Neuronal stem cell (in vitro differentiated cells): ENCODE measurements at regions not wholly inside any gene's neighbourhood (a gene's known extent, or its start where the extent isn't known, plus 50 kb on each side); places are given as distances from the start of the nearest gene placed in this dataset.

Experiments
- DNase-seq: peaks from one replicate; pipeline ENCODE4 v3.0.0-alpha.2; 2013; ENCODE audit warnings: low spot score
- H2AFZ ChIP-seq: one replicate; pipeline ENCODE4 v1.6.1; 2013; ENCODE audit warnings: mild to moderate bottlenecking, low read length, inconsistent platforms
- H2AK5ac ChIP-seq: 2 replicates; pipeline ENCODE4 v1.6.1; 2013; ENCODE audit warnings: low read depth, mild to moderate bottlenecking, inconsistent platforms, low read length, moderate library complexity, mixed read lengths
- H2BK120ac ChIP-seq: 2 replicates; pipeline ENCODE4 v1.6.1; 2013; ENCODE audit warnings: low read depth, mild to moderate bottlenecking, inconsistent platforms, low read length, moderate library complexity, mixed read lengths
- H2BK12ac ChIP-seq: one replicate; pipeline ENCODE4 v1.6.1; 2013; ENCODE audit warnings: low read length, inconsistent platforms
- H2BK15ac ChIP-seq: 2 replicates; pipeline ENCODE4 v1.6.1; 2013; ENCODE audit warnings: mild to moderate bottlenecking, low read length, inconsistent platforms, mixed read lengths
- H2BK5ac ChIP-seq: one replicate; pipeline ENCODE4 v1.6.1; 2013; ENCODE audit warnings: inconsistent platforms, mild to moderate bottlenecking, low read length, moderate library complexity
- H3K14ac ChIP-seq: one replicate; pipeline ENCODE4 v1.6.1; 2013; ENCODE audit warnings: low read length, inconsistent platforms
- H3K18ac ChIP-seq: 2 replicates; pipeline ENCODE4 v1.6.1; 2013; ENCODE audit warnings: low read length, inconsistent platforms
- H3K23ac ChIP-seq: 2 replicates; pipeline ENCODE4 v1.6.1; 2013; ENCODE audit warnings: low read depth, mild to moderate bottlenecking, mixed read lengths, low read length, inconsistent platforms; ENCODE audit not compliant: poor library complexity
- H3K27ac ChIP-seq: replicated peaks from 3 replicates; pipeline ENCODE4 v1.5.1; 2013; ENCODE audit warnings: low read length, inconsistent platforms
- H3K27me3 ChIP-seq, 3 experiments: 2 replicates each; pipeline ENCODE4 v1.6.1; 2013; ENCODE audit warnings: low read length in 3 of 3, mild to moderate bottlenecking in 2 of 3, inconsistent platforms in 1 of 3, low read depth in 1 of 3, mixed read lengths in 1 of 3, moderate library complexity in 1 of 3; ENCODE audit not compliant: control insufficient read depth in 3 of 3, insufficient read depth in 3 of 3
- H3K36me3 ChIP-seq, 2 donors: replicated peaks in 1 of 2; 2 replicates each; pipeline ENCODE4 v1.6.1; 2013; ENCODE audit warnings: low read length in 2 of 2; ENCODE audit not compliant: control insufficient read depth in 2 of 2, insufficient read depth in 2 of 2
- H3K4ac ChIP-seq: 2 replicates; pipeline ENCODE4 v1.6.1; 2013; ENCODE audit warnings: inconsistent platforms, mild to moderate bottlenecking, low read length, moderate library complexity
- H3K4me1 ChIP-seq, 2 donors: 1 replicate in 1 of 2; 2 replicates in 1 of 2; pipeline ENCODE4 v1.6.1; 2013; ENCODE audit warnings: low read length in 2 of 2, low read depth in 1 of 2; ENCODE audit not compliant: control insufficient read depth in 2 of 2, insufficient read depth in 1 of 2
- H3K4me2 ChIP-seq: one replicate; pipeline ENCODE4 v1.6.1; 2013; ENCODE audit warnings: mild to moderate bottlenecking, low read length, inconsistent platforms; ENCODE audit not compliant: insufficient read depth, poor library complexity, severe bottlenecking
- H3K4me3 ChIP-seq, 2 donors: 2 replicates each; pipeline ENCODE4 v1.5.1; 2013; ENCODE audit warnings: low read length in 2 of 2, mild to moderate bottlenecking in 2 of 2, inconsistent platforms in 1 of 2, moderate library complexity in 1 of 2
- H3K79me1 ChIP-seq: one replicate; pipeline ENCODE4 v1.6.1; 2013; ENCODE audit warnings: low read depth, mild to moderate bottlenecking, inconsistent platforms, low read length, moderate library complexity
- H3K9ac ChIP-seq: one replicate; pipeline ENCODE4 v1.6.1; 2013; ENCODE audit warnings: mild to moderate bottlenecking, low read depth, low read length, inconsistent platforms; ENCODE audit not compliant: poor library complexity
- H3K9me3 ChIP-seq, 2 donors: replicated peaks in 1 of 2; 2 replicates each; pipeline versions ENCODE3 to v1.6.1; 2013; ENCODE audit warnings: low read length in 2 of 2, mild to moderate bottlenecking in 2 of 2, inconsistent platforms in 1 of 2, low read depth in 1 of 2, mixed read lengths in 1 of 2, moderate library complexity in 1 of 2; ENCODE audit not compliant: control insufficient read depth in 2 of 2, insufficient read depth in 1 of 2
- H4K8ac ChIP-seq: one replicate; pipeline ENCODE4 v1.6.1; 2013; ENCODE audit warnings: low read depth, mild to moderate bottlenecking, inconsistent platforms, low read length, moderate library complexity
- H4K91ac ChIP-seq: one replicate; pipeline ENCODE4 v1.6.1; 2013; ENCODE audit warnings: low read length, low read depth, mild to moderate bottlenecking, inconsistent platforms; ENCODE audit not compliant: poor library complexity
- WGBS, 2 donors: extraction: QIAGEN DNeasy Blood & Tissue Kit; methylation state at CpG; one replicate each; pipeline ENCODE4 v1.1.7; 2013; ENCODE audit warnings: missing lambda C conversion rate in 2 of 2, mixed read lengths in 1 of 2; ENCODE audit not compliant: insufficient read length in 2 of 2, insufficient replicate concordance in 1 of 2; ENCODE audit errors: extremely low coverage in 2 of 2; 5-methylcytosine and 5-hydroxymethylcytosine counted together

GRCh38 chr12:94898388-94898787 is 105.1 kb downstream of the NDUFA12 start:
- no peak overlapping the region for H3K27ac ChIP-seq
- no peaks in the 10 kb centered on the region for H3K79me1 ChIP-seq
- H3K4ac ChIP-seq: no peak overlapping the region
- no peak overlapping the region for H3K18ac ChIP-seq
- no peaks in the 10 kb centered on the region for H3K36me3 ChIP-seq
- no peaks in the 10 kb centered on the region for H3K4me1 ChIP-seq
- H4K8ac ChIP-seq: no peak overlapping the region
- no peak overlapping the region for H3K23ac ChIP-seq
- H2BK5ac ChIP-seq: no peak overlapping the region
- H3K4me3 ChIP-seq: no peak overlapping the region
- H2BK12ac ChIP-seq: no peak overlapping the region
- H2BK120ac ChIP-seq: no peak overlapping the region
- no peak overlapping the region for H3K14ac ChIP-seq
- H2AFZ ChIP-seq: no peak overlapping the region
- no peaks in the 10 kb centered on the region for H3K27me3 ChIP-seq
- DNase-seq: no peak
- H3K9ac ChIP-seq: no peak overlapping the region
- H4K91ac ChIP-seq: no peak overlapping the region
- H3K4me2 ChIP-seq: no peak overlapping the region
- H2BK15ac ChIP-seq: no peak overlapping the region
- no peaks in the 10 kb centered on the region for H3K9me3 ChIP-seq
- WGBS, 2 donors: no CpG with 5 or more reads among the region's 1 CpG
- no peak overlapping the region for H2AK5ac ChIP-seq

GRCh38 chr12:94892544-94893267 is 110.8 kb downstream of the NDUFA12 start:
- Histone ChIP-seq H2BK15ac (no peak overlapping the region), H2BK120ac (no peak overlapping the region), H4K8ac (no peak overlapping the region), H3K14ac (no peak overlapping the region), H3K4ac (no peak overlapping the region), H3K36me3 (no peaks in the 10 kb centered on the region), H2BK5ac (no peak overlapping the region), H3K23ac (no peak overlapping the region), H3K9me3 (no peaks in the 10 kb centered on the region), H3K4me1 (no peaks in the 10 kb centered on the region), H2BK12ac (no peak overlapping the region), H2AK5ac (no peak overlapping the region), H3K79me1 (no peaks in the 10 kb centered on the region), H3K27me3 (no peaks in the 10 kb centered on the region), H3K27ac (no peak overlapping the region), H3K4me3 (no peak overlapping the region), H3K4me2 (no peak overlapping the region), H4K91ac (no peak overlapping the region), H3K18ac (no peak overlapping the region), H3K9ac (no peak overlapping the region), H2AFZ (no peak overlapping the region)
- DNase-seq: no peak
- WGBS, 2 donors: no CpG with 5 or more reads among the region's 5 CpGs

GRCh38 chr12:94889445-94890210 is 113.9 kb downstream of the NDUFA12 start:
- no peak overlapping the region for H2BK12ac ChIP-seq
- no peak overlapping the region for H3K4me3 ChIP-seq

GRCh38 chr12:94879542-94879941 is 124.0 kb downstream of the NDUFA12 start:
- H2BK12ac ChIP-seq: no peak overlapping the region
- H3K27me3 ChIP-seq: peaks cover 0 to 15% (median 5%) of the 10 kb centered on the region in 3 experiments
- no CpG with 5 or more reads among the region's 5 CpGs for WGBS, 2 donors
- no peak overlapping the region for H2BK120ac ChIP-seq
- no peak overlapping the region for H3K4ac ChIP-seq
- no peak overlapping the region for H2AK5ac ChIP-seq
- no peaks in the 10 kb centered on the region for H3K4me1 ChIP-seq
- H3K79me1 ChIP-seq: no peaks in the 10 kb centered on the region
- no peak overlapping the region for H3K9ac ChIP-seq
- no peak overlapping the region for H4K8ac ChIP-seq
- peak; percentile 48 for DNase-seq
- H3K27ac ChIP-seq: no peak overlapping the region
- no peaks in the 10 kb centered on the region for H3K9me3 ChIP-seq
- no peak overlapping the region for H2BK5ac ChIP-seq
- no peak overlapping the region for H2AFZ ChIP-seq
- H3K18ac ChIP-seq: no peak overlapping the region
- H4K91ac ChIP-seq: no peak overlapping the region
- H3K4me3 ChIP-seq: no peak overlapping the region
- H3K36me3 ChIP-seq: no peaks in the 10 kb centered on the region
- H3K4me2 ChIP-seq: no peak overlapping the region
- H3K23ac ChIP-seq: no peak overlapping the region
- no peak overlapping the region for H2BK15ac ChIP-seq
- no peak overlapping the region for H3K14ac ChIP-seq

More at GRCh38 chr12:94889445-94890210, 113.9 kb downstream of the NDUFA12 start:
- Histone ChIP-seq H3K23ac (no peak overlapping the region), H4K8ac (no peak overlapping the region), H3K4me1 (no peaks in the 10 kb centered on the region), H3K27ac (no peak overlapping the region), H3K14ac (no peak overlapping the region), H2BK120ac (no peak overlapping the region), H3K4ac (no peak overlapping the region), H3K27me3 (no peaks in the 10 kb centered on the region), H2AK5ac (no peak overlapping the region), H3K79me1 (no peaks in the 10 kb centered on the region), H2BK5ac (no peak overlapping the region), H3K18ac (no peak overlapping the region), H3K9me3 (no peaks in the 10 kb centered on the region), H2AFZ (no peak overlapping the region), H4K91ac (no peak overlapping the region), H3K9ac (no peak overlapping the region), H3K4me2 (no peak overlapping the region), H2BK15ac (no peak overlapping the region), H3K36me3 (no peaks in the 10 kb centered on the region)
- no peak for DNase-seq
- no CpG with 5 or more reads among the region's 5 CpGs for WGBS, 2 donors
